Spinal cord (tissue), 9 donors: ENCODE measurements at regions not wholly inside any gene's neighbourhood (a gene's known extent, or its start where the extent isn't known, plus 50 kb on each side); places are given as distances from the start of the nearest gene placed in this dataset.

Source experiments
- DNase-seq, 6 donors: peaks; one replicate each; pipeline versions ENCODE4 v3.0.0 to v3.0.0-alpha.2; 2013 to 2015; ENCODE audit warnings: low spot score in 6 of 6, low read depth in 4 of 6
- H3K27ac ChIP-seq: one replicate; pipeline ENCODE4 v1.5.1; 2013; ENCODE audit warnings: low read depth, low read length, control low read depth
- H3K27me3 ChIP-seq: one replicate; pipeline ENCODE4 v1.6.1; 2013; ENCODE audit warnings: low read length; ENCODE audit not compliant: control insufficient read depth, insufficient read depth
- H3K36me3 ChIP-seq: one replicate; pipeline ENCODE4 v1.6.1; 2013; ENCODE audit warnings: low read length; ENCODE audit not compliant: control insufficient read depth, insufficient read depth
- H3K4me1 ChIP-seq: one replicate; pipeline ENCODE4 v1.6.1; 2013; ENCODE audit warnings: low read length; ENCODE audit not compliant: control insufficient read depth, insufficient read depth
- H3K4me3 ChIP-seq: one replicate; pipeline ENCODE4 v1.5.1; 2013; ENCODE audit warnings: low read depth, low read length, control low read depth
- H3K9me3 ChIP-seq: one replicate; pipeline ENCODE4 v1.6.1; 2013; ENCODE audit warnings: low read length; ENCODE audit not compliant: control insufficient read depth, insufficient read depth
- WGBS: methylation state at CpG from one replicate; pipeline ENCODE4 v1.1.5; 2013; ENCODE audit warnings: missing lambda C conversion rate; ENCODE audit not compliant: insufficient coverage; 5-methylcytosine and 5-hydroxymethylcytosine counted together
- donor health status: healthy.

DNA sequence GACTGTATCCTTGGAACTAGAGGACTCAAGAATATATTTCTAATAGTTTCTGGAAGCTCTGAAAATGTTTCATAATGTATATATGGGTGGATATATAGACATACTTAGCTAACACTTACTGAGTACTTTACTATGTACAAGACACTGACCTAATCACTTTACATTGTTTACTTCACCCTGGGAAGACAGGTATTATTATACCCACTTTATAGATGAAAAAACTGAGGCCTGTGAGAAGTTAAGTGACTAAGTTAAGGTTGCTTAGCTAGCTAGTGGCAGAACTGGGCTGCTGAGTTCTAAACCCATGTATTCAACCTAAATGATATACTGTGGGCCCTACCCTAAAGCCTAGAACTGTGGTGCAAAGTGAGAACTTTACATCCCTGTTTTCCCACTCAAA lies 79.1 kb upstream of the SSTR1 start:
- Histone ChIP-seq H3K27me3 (no peaks in the 10 kb centered on the region), H3K36me3 (no peaks in the 10 kb centered on the region), H3K9me3 (no peaks in the 10 kb centered on the region), H3K27ac (no peak overlapping the region), H3K4me3 (no peak overlapping the region), H3K4me1 (no peaks in the 10 kb centered on the region)
- DNase-seq: no peak

DNA sequence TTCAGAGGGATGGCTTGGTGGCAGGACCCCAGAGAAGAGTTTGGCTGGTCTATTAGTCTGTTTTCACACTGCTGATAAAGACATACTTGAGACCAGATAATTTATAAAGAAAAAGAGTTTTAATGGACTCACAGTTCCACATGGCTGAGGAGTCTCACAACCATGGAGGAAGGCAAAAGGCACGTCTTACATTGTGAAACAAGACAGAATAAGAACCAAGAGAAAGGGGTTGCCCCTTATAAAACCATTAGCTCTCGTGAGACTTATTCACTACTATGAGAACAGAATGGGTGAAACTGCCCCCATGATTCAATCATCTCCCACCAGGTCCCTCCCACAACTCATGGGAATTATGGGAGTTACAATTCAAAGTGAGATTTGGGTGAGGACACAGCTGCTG lies 78.5 kb upstream of the SSTR1 start:
- H3K4me3 ChIP-seq: no peak overlapping the region
- no peaks in the 10 kb centered on the region for H3K9me3 ChIP-seq
- no peaks in the 10 kb centered on the region for H3K27me3 ChIP-seq
- no peak for DNase-seq
- H3K27ac ChIP-seq: no peak overlapping the region
- H3K4me1 ChIP-seq: no peaks in the 10 kb centered on the region
- WGBS: no CpG with 5 or more reads among the region's 2 CpGs
- no peaks in the 10 kb centered on the region for H3K36me3 ChIP-seq

DNA sequence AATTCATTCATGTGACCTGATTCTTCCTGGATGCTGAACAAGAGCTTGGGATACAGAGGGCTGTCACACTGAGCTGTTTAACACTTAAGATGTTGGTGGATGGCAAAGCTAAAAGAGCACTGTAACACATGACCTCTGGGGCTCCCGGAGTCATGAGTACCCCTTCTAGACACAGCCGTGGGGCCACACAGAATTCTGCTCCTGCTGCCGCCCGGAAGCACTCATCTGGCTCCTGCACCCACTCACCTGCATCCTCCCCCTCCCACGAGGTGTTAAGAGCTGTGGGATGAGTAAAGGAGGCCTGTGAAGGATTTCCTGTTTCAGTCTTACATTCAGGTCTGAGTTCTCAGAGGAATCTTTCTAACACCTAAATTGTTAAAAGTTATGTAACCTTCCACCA lies 78.0 kb upstream of the SSTR1 start:
- no peak for DNase-seq
- Histone ChIP-seq H3K36me3 (no peaks in the 10 kb centered on the region), H3K27ac (no peak overlapping the region), H3K4me1 (no peaks in the 10 kb centered on the region), H3K4me3 (no peak overlapping the region), H3K27me3 (no peaks in the 10 kb centered on the region), H3K9me3 (no peaks in the 10 kb centered on the region)
- no CpG with 5 or more reads among the region's 5 CpGs for WGBS

DNA sequence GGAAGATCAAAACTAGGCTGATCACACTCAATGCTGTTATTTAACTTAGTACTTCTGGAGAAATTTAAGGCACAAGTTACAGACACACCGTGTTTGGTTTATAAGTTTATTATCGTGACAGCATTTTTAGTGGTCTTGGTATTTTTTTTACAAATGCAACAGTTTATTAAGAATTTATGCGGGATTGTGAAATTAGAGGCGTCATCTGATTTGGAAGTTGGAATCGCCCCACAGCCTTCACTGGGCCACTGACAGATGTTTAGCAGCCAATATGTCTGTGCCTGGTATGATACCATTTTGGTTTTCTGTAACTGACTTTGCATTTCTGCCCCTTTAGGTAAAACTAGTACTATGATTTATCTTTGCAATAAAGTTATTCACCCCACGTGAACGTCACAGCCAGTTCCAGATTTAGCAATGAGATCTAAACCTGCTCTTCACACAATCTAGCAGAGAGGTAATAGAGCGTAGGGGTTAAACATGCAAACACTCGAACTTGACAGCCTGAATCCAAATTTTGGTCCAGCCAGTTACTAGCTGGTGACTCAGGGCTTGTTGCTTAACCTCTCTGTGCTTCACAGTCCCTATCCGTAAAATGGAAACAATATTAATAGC lies 73.2 kb upstream of the SSTR1 start:
- no peak for DNase-seq
- 70% methylated on average over 4 of the region's 10 CpGs for WGBS
- Histone ChIP-seq H3K27me3 (no peaks in the 10 kb centered on the region), H3K4me3 (no peak overlapping the region), H3K9me3 (no peaks in the 10 kb centered on the region), H3K4me1 (no peaks in the 10 kb centered on the region), H3K27ac (no peak overlapping the region), H3K36me3 (no peaks in the 10 kb centered on the region)

GRCh38 chr14:38135106-38135867 lies 72.4 kb upstream of the SSTR1 start:
- H3K36me3 ChIP-seq: no peaks in the 10 kb centered on the region
- DNase-seq: no peak
- H3K4me3 ChIP-seq: no peak overlapping the region
- H3K27me3 ChIP-seq: no peaks in the 10 kb centered on the region
- H3K27ac ChIP-seq: no peak overlapping the region
- no peaks in the 10 kb centered on the region for H3K4me1 ChIP-seq
- 60% methylated on average over 1 of the region's 5 CpGs for WGBS
- no peaks in the 10 kb centered on the region for H3K9me3 ChIP-seq

GRCh38 chr14:38137005-38137404 lies 70.7 kb upstream of the SSTR1 start:
- no peak overlapping the region for H3K4me3 ChIP-seq

GRCh38 chr14:38138473-38139138 lies 69.1 kb upstream of the SSTR1 start:
- no peaks in the 10 kb centered on the region for H3K27me3 ChIP-seq
- H3K27ac ChIP-seq: no peak overlapping the region
- no peaks in the 10 kb centered on the region for H3K9me3 ChIP-seq
- no peaks in the 10 kb centered on the region for H3K36me3 ChIP-seq
- DNase-seq: no peak
- H3K4me3 ChIP-seq: no peak overlapping the region
- H3K4me1 ChIP-seq: no peaks in the 10 kb centered on the region
- WGBS: no CpG with 5 or more reads among the region's 7 CpGs

More at GRCh38 chr14:38137005-38137404, 70.7 kb upstream of the SSTR1 start:
- no CpG with 5 or more reads among the region's 1 CpG for WGBS
- DNase-seq: no peak
- Histone ChIP-seq H3K9me3 (no peaks in the 10 kb centered on the region), H3K36me3 (no peaks in the 10 kb centered on the region), H3K4me1 (no peaks in the 10 kb centered on the region), H3K27me3 (no peaks in the 10 kb centered on the region), H3K27ac (no peak overlapping the region)

- no peak overlapping the region for H3K27ac ChIP-seq
- DNase-seq: no peak
- H3K9me3 ChIP-seq: no peaks in the 10 kb centered on the region
- no peaks in the 10 kb centered on the region for H3K4me1 ChIP-seq
- no peaks in the 10 kb centered on the region for H3K27me3 ChIP-seq
- WGBS: no CpG with 5 or more reads among the region's 2 CpGs
- no peak overlapping the region for H3K4me3 ChIP-seq
- no peaks in the 10 kb centered on the region for H3K36me3 ChIP-seq
Observed at GRCh38 chr14:38139926-38140325, 67.8 kb upstream of the SSTR1 start.

DNA sequence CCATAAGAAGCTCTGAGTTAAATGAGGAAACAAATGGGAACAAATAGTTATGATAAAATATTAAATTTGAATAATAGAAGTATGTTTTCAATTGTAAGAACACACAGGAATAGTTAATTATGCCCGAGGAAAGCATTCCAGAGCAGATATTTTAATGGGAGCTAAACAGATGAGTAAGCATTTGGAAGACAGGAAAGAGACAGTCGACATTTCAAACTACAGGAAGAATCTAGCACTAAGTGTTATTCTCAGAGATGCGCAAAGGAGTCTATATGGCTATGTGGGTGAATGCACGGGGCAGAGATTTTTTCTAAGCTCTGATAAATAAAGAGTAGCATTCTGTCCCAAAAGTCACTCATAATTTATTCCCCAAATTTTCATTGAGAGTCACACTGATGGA lies 64.5 kb upstream of the SSTR1 start:
- Histone ChIP-seq H3K27me3 (no peaks in the 10 kb centered on the region), H3K4me1 (no peaks in the 10 kb centered on the region), H3K36me3 (no peaks in the 10 kb centered on the region), H3K27ac (no peak overlapping the region), H3K9me3 (no peaks in the 10 kb centered on the region), H3K4me3 (no peak overlapping the region)
- DNase-seq: no peak
- WGBS: 65% methylated on average over 2 of the region's 4 CpGs
